ENCODE measurements at regions not wholly inside any gene's neighbourhood (a gene's known extent, or its start where the extent isn't known, plus 50 kb on each side); places are given as distances from the start of the nearest gene placed in this dataset.

DNA sequence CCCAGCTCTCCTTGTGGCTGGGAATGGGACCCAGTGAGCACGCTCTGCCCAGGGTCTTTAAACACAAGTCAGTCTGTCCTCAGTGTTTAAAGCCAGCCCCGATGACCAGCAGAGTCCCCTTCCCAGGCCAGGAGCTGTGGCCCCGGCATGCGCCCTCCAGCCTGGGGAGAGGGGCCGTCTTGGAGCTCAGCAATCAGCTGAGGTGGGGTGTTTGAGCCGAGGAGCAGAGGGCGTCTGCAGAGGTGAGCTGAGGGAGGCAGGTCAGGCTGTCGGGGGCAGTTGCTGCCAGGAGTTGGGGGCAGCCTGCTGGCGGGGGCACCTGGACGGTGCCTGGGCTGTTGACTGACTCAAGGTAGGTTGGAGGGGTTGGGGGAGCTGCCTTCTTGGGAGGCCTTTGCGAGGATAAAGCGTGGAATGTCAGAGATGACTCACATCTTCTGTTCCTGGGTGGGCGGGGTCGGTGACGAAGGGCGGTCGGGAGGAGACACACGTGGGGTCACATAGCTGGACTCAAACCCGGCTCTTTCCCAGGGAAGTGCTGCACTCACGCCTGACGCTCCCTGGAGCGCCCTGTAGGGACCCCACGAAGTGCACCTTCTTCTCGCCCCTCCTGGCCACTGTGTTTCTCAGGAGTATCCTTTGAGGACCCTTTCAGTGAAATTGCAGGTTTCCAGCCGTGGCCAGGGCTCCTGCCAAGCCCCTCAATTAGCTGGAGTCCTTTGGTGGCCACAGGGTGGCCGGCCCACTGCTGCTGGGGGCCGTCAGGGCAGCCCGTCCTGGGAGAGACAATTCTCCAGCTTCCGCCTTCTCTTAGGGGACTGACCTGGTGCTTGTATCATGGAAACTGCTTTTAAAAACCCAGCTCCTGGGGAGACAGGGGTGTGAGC lies 86.2 kb downstream of the SIK1 start:
- Histone ChIP-seq H3K27ac (replicated peaks) (no peak overlapping the region), H3K4me3 (replicated peaks; ENCODE audit: insufficient read depth, low read length) (no peak overlapping the region), H3K27me3 (ENCODE audit: insufficient read depth, poor library complexity, severe bottlenecking) (no peaks in the 10 kb centered on the region)
- TF ChIP-seq, protein P1, sequence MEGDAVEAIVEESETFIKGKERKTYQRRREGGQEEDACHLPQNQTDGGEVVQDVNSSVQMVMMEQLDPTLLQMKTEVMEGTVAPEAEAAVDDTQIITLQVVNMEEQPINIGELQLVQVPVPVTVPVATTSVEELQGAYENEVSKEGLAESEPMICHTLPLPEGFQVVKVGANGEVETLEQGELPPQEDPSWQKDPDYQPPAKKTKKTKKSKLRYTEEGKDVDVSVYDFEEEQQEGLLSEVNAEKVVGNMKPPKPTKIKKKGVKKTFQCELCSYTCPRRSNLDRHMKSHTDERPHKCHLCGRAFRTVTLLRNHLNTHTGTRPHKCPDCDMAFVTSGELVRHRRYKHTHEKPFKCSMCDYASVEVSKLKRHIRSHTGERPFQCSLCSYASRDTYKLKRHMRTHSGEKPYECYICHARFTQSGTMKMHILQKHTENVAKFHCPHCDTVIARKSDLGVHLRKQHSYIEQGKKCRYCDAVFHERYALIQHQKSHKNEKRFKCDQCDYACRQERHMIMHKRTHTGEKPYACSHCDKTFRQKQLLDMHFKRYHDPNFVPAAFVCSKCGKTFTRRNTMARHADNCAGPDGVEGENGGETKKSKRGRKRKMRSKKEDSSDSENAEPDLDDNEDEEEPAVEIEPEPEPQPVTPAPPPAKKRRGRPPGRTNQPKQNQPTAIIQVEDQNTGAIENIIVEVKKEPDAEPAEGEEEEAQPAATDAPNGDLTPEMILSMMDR (IDR thresholded peaks at IDR 0.05; ENCODE audit: insufficient read depth, low read length): no peak
- TF ChIP-seq POLR2AphosphoS5 (IDR thresholded peaks at IDR 0.05; ENCODE audit: low read depth) (no peak), GABPA (IDR thresholded peaks at IDR 0.05; ENCODE audit: low read depth) (no peak), SPI1 (IDR thresholded peaks at IDR 0.05; ENCODE audit: borderline replicate concordance, low read depth) (no peak)
- TF ChIP-seq, protein P2, sequence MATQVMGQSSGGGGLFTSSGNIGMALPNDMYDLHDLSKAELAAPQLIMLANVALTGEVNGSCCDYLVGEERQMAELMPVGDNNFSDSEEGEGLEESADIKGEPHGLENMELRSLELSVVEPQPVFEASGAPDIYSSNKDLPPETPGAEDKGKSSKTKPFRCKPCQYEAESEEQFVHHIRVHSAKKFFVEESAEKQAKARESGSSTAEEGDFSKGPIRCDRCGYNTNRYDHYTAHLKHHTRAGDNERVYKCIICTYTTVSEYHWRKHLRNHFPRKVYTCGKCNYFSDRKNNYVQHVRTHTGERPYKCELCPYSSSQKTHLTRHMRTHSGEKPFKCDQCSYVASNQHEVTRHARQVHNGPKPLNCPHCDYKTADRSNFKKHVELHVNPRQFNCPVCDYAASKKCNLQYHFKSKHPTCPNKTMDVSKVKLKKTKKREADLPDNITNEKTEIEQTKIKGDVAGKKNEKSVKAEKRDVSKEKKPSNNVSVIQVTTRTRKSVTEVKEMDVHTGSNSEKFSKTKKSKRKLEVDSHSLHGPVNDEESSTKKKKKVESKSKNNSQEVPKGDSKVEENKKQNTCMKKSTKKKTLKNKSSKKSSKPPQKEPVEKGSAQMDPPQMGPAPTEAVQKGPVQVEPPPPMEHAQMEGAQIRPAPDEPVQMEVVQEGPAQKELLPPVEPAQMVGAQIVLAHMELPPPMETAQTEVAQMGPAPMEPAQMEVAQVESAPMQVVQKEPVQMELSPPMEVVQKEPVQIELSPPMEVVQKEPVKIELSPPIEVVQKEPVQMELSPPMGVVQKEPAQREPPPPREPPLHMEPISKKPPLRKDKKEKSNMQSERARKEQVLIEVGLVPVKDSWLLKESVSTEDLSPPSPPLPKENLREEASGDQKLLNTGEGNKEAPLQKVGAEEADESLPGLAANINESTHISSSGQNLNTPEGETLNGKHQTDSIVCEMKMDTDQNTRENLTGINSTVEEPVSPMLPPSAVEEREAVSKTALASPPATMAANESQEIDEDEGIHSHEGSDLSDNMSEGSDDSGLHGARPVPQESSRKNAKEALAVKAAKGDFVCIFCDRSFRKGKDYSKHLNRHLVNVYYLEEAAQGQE (IDR thresholded peaks at IDR 0.05; ENCODE audit: insufficient replicate concordance, low read depth): no peak
- DNase-seq (ENCODE audit: low read depth in 1 of 2, low spot score in 1 of 2): no peak

DNA sequence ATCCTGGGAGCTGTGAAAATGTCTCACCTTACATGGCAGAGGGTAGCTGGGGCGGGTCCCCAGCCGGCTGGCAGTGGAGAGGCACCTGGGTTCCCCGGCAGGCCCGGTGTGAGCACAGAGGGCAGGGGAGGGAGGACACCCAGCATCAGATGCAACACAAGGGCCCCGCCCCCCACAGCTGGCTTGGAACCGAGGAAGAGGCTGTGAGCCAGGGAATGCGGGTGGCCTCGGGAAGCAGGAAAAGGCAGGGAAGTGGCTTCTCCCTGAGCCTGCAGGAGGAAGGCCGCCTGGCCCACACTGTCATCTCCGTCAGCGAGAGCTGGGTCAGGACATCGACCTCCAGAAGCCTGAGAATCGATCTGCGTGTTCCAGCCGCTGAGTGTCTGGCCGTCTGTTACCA lies 87.3 kb downstream of the SIK1 start:
- no peaks in the 10 kb centered on the region for H3K27me3 ChIP-seq (ENCODE audit: insufficient read depth, poor library complexity, severe bottlenecking)
- H3K4me3 ChIP-seq (replicated peaks; ENCODE audit: insufficient read depth, low read length): no peak overlapping the region
- no peak for TF ChIP-seq GABPA (IDR thresholded peaks at IDR 0.05; ENCODE audit: low read depth)
- TF ChIP-seq, protein P1 (IDR thresholded peaks at IDR 0.05; ENCODE audit: insufficient read depth, low read length): no peak
- TF ChIP-seq, protein P2 (IDR thresholded peaks at IDR 0.05; ENCODE audit: insufficient replicate concordance, low read depth): no peak
- no peak for TF ChIP-seq SPI1 (IDR thresholded peaks at IDR 0.05; ENCODE audit: borderline replicate concordance, low read depth)
- TF ChIP-seq POLR2AphosphoS5 (IDR thresholded peaks at IDR 0.05; ENCODE audit: low read depth): no peak
- H3K27ac ChIP-seq (replicated peaks): no peak overlapping the region
- no peak for DNase-seq (ENCODE audit: low read depth in 1 of 2, low spot score in 1 of 2)

DNA sequence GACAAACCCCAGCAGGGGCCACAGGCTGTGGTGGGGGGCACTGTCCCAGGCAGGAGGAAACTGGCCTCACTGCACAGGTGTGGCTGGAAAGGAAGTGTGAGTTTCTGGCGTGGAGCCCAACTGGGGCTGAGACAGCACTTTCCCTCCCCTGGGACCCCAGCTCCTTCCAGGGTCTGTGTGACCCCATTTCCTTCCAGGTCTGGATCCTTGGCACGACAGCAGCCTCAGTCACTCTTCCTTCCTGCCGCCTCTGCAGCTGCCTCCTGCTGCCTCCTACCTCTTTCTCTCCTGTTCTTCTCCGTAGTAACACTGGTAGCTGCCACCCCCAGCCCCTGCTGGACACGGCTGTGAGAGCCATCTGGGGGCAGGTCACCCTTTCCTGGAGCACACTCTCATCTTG lies 88.0 kb downstream of the SIK1 start:
- H3K4me3 ChIP-seq (replicated peaks; ENCODE audit: insufficient read depth, low read length): no peak overlapping the region
- no peak overlapping the region for H3K27ac ChIP-seq (replicated peaks)
- TF ChIP-seq, protein P2 (IDR thresholded peaks at IDR 0.05; ENCODE audit: insufficient replicate concordance, low read depth): no peak
- TF ChIP-seq POLR2AphosphoS5 (IDR thresholded peaks at IDR 0.05; ENCODE audit: low read depth): no peak
- no peak for TF ChIP-seq GABPA (IDR thresholded peaks at IDR 0.05; ENCODE audit: low read depth)
- TF ChIP-seq SPI1 (IDR thresholded peaks at IDR 0.05; ENCODE audit: borderline replicate concordance, low read depth): no peak
- TF ChIP-seq, protein P1 (IDR thresholded peaks at IDR 0.05; ENCODE audit: insufficient read depth, low read length): no peak
- no peak for DNase-seq (ENCODE audit: low read depth in 1 of 2, low spot score in 1 of 2)
- no peaks in the 10 kb centered on the region for H3K27me3 ChIP-seq (ENCODE audit: insufficient read depth, poor library complexity, severe bottlenecking)
